GM12864 (cell line): ENCODE measurements at regions not wholly inside any gene's neighbourhood (a gene's known extent, or its start where the extent isn't known, plus 50 kb on each side); places are given as distances from the start of the nearest gene placed in this dataset.

Experiments
- DNase-seq: peaks from one replicate; pipeline ENCODE4 v3.0.0-alpha.2; 2011; ENCODE audit warnings: low read depth
- H3K4me3 ChIP-seq: 2 replicates; pipeline ENCODE4 v1.5.1; 2011; ENCODE audit warnings: mild to moderate bottlenecking, low read depth, low read length, control low read depth
- TF ChIP-seq, protein P1 (sequence below): IDR thresholded peaks from 2 replicates; pipeline ENCODE4 v1.5.1; 2011; ENCODE audit warnings: low read depth, mild to moderate bottlenecking, moderate library complexity, low read length, control low read depth, inconsistent platforms; ENCODE audit errors: missing control alignments

DNA sequence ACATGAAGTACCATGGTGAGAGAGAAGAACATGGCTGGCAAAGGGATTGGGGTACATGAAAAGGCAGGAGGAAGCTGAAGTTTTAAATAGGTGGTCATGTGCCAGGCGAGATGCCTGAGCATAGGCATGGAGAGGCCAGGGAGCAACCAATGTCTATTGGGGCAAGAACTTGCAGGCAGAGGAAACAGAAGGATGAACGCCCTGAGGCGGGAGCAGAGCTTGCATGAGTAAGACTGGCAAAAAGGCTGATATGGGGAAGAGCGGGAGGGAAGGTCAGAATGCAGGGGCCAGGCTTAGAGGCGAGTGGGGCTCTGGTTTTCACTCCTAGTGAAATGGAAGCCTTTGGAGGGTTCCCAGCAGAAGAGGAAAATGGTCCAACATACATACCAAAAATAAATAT is 52.5 kb upstream of the VSTM5 start:
- no peak for DNase-seq
- no peak overlapping the region for H3K4me3 ChIP-seq
- TF ChIP-seq, protein P1, sequence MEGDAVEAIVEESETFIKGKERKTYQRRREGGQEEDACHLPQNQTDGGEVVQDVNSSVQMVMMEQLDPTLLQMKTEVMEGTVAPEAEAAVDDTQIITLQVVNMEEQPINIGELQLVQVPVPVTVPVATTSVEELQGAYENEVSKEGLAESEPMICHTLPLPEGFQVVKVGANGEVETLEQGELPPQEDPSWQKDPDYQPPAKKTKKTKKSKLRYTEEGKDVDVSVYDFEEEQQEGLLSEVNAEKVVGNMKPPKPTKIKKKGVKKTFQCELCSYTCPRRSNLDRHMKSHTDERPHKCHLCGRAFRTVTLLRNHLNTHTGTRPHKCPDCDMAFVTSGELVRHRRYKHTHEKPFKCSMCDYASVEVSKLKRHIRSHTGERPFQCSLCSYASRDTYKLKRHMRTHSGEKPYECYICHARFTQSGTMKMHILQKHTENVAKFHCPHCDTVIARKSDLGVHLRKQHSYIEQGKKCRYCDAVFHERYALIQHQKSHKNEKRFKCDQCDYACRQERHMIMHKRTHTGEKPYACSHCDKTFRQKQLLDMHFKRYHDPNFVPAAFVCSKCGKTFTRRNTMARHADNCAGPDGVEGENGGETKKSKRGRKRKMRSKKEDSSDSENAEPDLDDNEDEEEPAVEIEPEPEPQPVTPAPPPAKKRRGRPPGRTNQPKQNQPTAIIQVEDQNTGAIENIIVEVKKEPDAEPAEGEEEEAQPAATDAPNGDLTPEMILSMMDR = no peak

DNA sequence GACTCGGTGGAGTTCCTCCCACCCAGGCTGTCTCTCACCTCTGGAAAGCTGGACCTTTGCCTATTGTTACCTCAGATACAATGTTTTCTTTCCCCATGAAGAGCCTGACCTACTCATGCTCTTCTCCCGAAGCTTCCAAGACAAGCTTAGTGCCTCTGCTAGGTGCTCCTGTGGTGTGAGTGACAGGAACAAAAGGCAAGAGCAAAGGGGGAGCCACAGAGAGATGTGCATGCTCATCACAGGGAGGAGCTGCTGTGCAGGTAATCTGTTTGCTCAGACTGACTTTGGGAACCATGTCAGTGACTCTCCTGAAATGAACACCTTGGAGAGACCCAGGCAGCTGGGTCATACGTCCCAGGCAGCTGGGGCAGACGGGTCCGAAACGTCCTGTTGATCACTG is 53.6 kb upstream of the VSTM5 start:
- no peak for DNase-seq
- no peak overlapping the region for H3K4me3 ChIP-seq
- TF ChIP-seq, protein P1 = no peak

DNA sequence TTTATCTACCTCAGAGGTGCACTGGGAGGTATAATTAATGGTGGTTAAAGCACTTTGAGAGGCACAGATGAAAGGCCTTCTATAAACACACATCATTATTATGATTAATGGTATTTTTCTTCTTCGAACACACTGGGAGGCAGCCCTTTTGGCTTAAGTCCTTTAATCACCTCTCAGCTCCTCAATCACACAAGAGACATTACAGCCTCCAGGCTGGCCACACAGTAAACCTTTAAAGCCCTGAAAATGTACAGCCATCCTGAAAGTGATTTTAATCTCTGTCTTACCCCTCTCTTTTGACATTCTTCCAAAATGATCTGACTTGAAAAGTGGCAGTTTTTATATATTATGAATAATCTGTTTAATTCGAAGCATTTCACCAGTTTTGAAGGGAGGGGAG is 54.3 kb upstream of the VSTM5 start:
- no peak for DNase-seq
- TF ChIP-seq, protein P1 = no peak

DNA sequence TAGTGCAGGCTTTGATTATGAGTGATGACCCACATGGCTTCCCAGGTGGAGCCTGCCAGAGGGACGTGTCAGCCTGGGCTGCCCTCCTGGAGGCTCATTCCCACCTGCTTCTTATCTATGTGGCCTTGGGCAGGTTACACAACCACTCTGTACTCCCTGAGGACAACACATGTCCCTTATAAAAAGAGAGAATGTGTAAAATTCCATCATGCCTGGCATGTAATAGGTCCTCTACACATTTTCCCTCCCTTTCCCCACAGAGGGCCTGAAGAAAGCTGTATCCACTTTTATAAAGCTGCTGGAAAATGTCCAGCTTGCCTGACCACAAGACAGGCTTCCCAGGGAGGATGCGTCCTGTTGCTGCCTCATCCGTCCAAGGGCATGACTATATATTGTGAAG is 55.0 kb upstream of the VSTM5 start:
- no peak for DNase-seq
- TF ChIP-seq, protein P1 = no peak
- H3K4me3 ChIP-seq = no peak overlapping the region

More for the DNA sequence above, 54.3 kb upstream of the VSTM5 start:
- no peak overlapping the region for H3K4me3 ChIP-seq

DNA sequence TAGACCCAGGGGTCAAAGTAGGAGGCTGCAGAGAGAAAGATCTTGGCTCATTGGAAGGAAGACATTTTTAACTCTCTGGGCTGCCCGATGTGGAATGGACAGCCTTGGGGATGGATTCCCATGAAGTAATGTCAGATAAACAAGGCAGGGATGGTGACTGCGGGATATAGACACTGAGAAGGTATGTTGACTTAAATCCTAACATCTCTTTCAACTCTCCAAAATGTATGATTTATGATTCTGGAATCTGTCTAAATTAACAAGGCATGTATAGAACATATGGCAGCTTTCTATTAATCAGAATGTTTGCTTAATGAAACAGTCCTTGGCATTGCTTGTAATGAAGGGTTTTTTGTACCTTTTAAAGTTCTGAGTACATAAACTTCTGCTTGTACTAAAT is 56.1 kb upstream of the VSTM5 start:
- no peak for DNase-seq
- TF ChIP-seq, protein P1 = no peak
- no peak overlapping the region for H3K4me3 ChIP-seq

DNA sequence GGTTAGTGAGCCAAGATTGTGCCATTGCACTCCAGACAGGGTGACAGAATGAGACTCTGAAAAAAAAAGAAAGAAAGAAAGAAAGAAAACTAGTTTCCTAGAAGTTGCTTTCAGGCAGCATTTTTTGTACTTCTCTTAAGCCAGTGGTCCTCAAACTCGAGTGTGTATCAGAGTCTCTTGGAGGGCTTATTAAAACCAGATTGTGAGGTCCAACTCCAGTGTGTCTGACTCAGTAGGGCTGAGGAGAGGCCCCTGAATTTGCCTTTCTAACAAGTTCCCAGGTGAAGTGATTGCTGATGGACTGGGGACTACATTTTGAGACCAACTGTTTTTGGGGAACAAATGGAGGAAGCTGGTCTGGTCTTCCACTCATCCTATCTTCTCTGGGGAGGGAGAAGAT is 57.5 kb upstream of the VSTM5 start:
- H3K4me3 ChIP-seq = no peak overlapping the region
- no peak for DNase-seq
- TF ChIP-seq, protein P1 = no peak

DNA sequence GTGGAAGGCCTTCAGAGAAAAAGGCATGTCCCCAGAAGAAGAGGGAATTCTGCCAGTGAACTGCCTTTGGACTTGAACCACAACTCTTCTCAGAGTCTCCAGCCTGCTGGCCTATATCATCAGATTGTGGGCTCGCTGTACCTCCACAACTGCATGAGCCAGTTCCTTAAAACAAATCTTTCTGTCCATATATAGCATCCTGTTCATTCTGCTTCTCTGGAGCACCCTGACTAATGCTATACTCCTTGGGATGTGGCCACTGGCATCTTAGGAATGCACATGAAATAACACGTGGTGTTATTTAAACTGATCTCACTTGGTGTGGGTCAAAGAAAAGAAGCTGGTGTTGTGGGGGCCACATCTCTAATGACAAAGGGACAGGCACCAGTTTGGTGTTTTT is 58.3 kb upstream of the VSTM5 start:
- no peak overlapping the region for H3K4me3 ChIP-seq
- DNase-seq = no peak
- TF ChIP-seq, protein P1 = no peak
